SK-N-SH (cell line): ENCODE measurements at regions not wholly inside any gene's neighbourhood (a gene's known extent, or its start where the extent isn't known, plus 50 kb on each side); places are given as distances from the start of the nearest gene placed in this dataset.

Source experiments
- CHD2 ChIP-seq: fragments of 150-350 bp; IDR thresholded peaks from 2 replicates; pipeline ENCODE4 v1.6.1; 2018; ENCODE audit warnings: low read length; ENCODE audit not compliant: partially characterized antibody
- ELF1 ChIP-seq: IDR thresholded peaks from 2 replicates; pipeline ENCODE4 v1.4.0; 2012
- EZH2phosphoT487 ChIP-seq: fragments of 200-600 bp; sonication (generic); IDR thresholded peaks from 2 replicates; pipeline ENCODE4 v1.6.1; 2017; ENCODE audit warnings: low read depth, mixed run types, mild to moderate bottlenecking, antibody characterized with exemption, moderate library complexity, borderline replicate concordance
- FOSL2 ChIP-seq: IDR thresholded peaks from 2 replicates; pipeline ENCODE4 v1.4.0; 2012; ENCODE audit warnings: low read depth, mild to moderate bottlenecking, moderate library complexity, borderline replicate concordance
- NFIC ChIP-seq: IDR thresholded peaks from 2 replicates; pipeline ENCODE4 v1.4.0; 2012; ENCODE audit warnings: borderline replicate concordance
- NRF1 ChIP-seq: IDR thresholded peaks from 2 replicates; pipeline ENCODE4 v1.6.1; 2012; ENCODE audit warnings: low read depth, mild to moderate bottlenecking, low read length
- POLR2AphosphoS5 ChIP-seq: IDR thresholded peaks from 2 replicates; pipeline ENCODE4 v1.6.1; 2012; ENCODE audit warnings: low read depth, low read length
- RAD21 ChIP-seq: IDR thresholded peaks from 2 replicates; pipeline ENCODE4 v1.6.1; 2012; ENCODE audit warnings: mild to moderate bottlenecking, low read length
- SMC3 ChIP-seq: IDR thresholded peaks from 2 replicates; pipeline ENCODE4 v1.6.1; 2012; ENCODE audit warnings: low read depth, low read length, improper control_type of control experiment
- TAF1 ChIP-seq: IDR thresholded peaks from 2 replicates; pipeline ENCODE4 v1.6.1; 2012; ENCODE audit warnings: low read depth, mild to moderate bottlenecking, low read length, moderate library complexity, borderline replicate concordance
- YY1 ChIP-seq: IDR thresholded peaks from 2 replicates; pipeline ENCODE4 v1.4.0; 2012; ENCODE audit warnings: low read depth, mild to moderate bottlenecking
- TF ChIP-seq, protein P1 (sequence below): fragments of 200-600 bp; sonication (generic); IDR thresholded peaks from 2 replicates; pipeline ENCODE4 v1.6.1; 2017; ENCODE audit warnings: antibody characterized with exemption, mild to moderate bottlenecking, moderate library complexity
- TF ChIP-seq, protein P2 (sequence below): IDR thresholded peaks from 2 replicates; pipeline ENCODE4 v1.4.0; 2012; ENCODE audit warnings: low read depth, borderline replicate concordance
- TF ChIP-seq, protein P3 (sequence below): IDR thresholded peaks from 2 replicates; pipeline ENCODE4 v1.6.1; 2012; ENCODE audit warnings: mild to moderate bottlenecking, low read depth, low read length, moderate library complexity

GRCh38 chr7:69259445-69259844 is 338.8 kb upstream of the AUTS2 start:
- TF ChIP-seq RAD21, result no peak
- TF ChIP-seq, protein P1, sequence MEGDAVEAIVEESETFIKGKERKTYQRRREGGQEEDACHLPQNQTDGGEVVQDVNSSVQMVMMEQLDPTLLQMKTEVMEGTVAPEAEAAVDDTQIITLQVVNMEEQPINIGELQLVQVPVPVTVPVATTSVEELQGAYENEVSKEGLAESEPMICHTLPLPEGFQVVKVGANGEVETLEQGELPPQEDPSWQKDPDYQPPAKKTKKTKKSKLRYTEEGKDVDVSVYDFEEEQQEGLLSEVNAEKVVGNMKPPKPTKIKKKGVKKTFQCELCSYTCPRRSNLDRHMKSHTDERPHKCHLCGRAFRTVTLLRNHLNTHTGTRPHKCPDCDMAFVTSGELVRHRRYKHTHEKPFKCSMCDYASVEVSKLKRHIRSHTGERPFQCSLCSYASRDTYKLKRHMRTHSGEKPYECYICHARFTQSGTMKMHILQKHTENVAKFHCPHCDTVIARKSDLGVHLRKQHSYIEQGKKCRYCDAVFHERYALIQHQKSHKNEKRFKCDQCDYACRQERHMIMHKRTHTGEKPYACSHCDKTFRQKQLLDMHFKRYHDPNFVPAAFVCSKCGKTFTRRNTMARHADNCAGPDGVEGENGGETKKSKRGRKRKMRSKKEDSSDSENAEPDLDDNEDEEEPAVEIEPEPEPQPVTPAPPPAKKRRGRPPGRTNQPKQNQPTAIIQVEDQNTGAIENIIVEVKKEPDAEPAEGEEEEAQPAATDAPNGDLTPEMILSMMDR, result no peak
- no peak for TF ChIP-seq NRF1
- TF ChIP-seq SMC3, result no peak
- TF ChIP-seq POLR2AphosphoS5, result no peak
- TF ChIP-seq TAF1, result no peak
- no peak for TF ChIP-seq YY1
- TF ChIP-seq NFIC, result no peak
- no peak for TF ChIP-seq CHD2
- TF ChIP-seq FOSL2, result no peak
- TF ChIP-seq, protein P2, sequence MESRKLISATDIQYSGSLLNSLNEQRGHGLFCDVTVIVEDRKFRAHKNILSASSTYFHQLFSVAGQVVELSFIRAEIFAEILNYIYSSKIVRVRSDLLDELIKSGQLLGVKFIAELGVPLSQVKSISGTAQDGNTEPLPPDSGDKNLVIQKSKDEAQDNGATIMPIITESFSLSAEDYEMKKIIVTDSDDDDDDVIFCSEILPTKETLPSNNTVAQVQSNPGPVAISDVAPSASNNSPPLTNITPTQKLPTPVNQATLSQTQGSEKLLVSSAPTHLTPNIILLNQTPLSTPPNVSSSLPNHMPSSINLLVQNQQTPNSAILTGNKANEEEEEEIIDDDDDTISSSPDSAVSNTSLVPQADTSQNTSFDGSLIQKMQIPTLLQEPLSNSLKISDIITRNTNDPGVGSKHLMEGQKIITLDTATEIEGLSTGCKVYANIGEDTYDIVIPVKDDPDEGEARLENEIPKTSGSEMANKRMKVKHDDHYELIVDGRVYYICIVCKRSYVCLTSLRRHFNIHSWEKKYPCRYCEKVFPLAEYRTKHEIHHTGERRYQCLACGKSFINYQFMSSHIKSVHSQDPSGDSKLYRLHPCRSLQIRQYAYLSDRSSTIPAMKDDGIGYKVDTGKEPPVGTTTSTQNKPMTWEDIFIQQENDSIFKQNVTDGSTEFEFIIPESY, result no peak
- TF ChIP-seq, protein P3, sequence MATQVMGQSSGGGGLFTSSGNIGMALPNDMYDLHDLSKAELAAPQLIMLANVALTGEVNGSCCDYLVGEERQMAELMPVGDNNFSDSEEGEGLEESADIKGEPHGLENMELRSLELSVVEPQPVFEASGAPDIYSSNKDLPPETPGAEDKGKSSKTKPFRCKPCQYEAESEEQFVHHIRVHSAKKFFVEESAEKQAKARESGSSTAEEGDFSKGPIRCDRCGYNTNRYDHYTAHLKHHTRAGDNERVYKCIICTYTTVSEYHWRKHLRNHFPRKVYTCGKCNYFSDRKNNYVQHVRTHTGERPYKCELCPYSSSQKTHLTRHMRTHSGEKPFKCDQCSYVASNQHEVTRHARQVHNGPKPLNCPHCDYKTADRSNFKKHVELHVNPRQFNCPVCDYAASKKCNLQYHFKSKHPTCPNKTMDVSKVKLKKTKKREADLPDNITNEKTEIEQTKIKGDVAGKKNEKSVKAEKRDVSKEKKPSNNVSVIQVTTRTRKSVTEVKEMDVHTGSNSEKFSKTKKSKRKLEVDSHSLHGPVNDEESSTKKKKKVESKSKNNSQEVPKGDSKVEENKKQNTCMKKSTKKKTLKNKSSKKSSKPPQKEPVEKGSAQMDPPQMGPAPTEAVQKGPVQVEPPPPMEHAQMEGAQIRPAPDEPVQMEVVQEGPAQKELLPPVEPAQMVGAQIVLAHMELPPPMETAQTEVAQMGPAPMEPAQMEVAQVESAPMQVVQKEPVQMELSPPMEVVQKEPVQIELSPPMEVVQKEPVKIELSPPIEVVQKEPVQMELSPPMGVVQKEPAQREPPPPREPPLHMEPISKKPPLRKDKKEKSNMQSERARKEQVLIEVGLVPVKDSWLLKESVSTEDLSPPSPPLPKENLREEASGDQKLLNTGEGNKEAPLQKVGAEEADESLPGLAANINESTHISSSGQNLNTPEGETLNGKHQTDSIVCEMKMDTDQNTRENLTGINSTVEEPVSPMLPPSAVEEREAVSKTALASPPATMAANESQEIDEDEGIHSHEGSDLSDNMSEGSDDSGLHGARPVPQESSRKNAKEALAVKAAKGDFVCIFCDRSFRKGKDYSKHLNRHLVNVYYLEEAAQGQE, result no peak
- TF ChIP-seq ELF1, result no peak
- no peak for TF ChIP-seq EZH2phosphoT487
